ENCODE measurements at regions not wholly inside any gene's neighbourhood (a gene's known extent, or its start where the extent isn't known, plus 50 kb on each side); places are given as distances from the start of the nearest gene placed in this dataset.

- no peak overlapping the region for H3K4me3 ChIP-seq
- no peak overlapping the region for H2AFZ ChIP-seq
- H4K20me1 ChIP-seq (ENCODE audit: insufficient read depth): no peaks in the 10 kb centered on the region
- no peaks in the 10 kb centered on the region for H3K36me3 ChIP-seq (ENCODE audit: low read depth)
- TF ChIP-seq CTCF (conservative IDR thresholded peaks at IDR 0.05): no peak
- no peaks in the 10 kb centered on the region for H3K27me3 ChIP-seq (ENCODE audit: insufficient read depth, low read depth)
- no peaks in the 10 kb centered on the region for H3K79me2 ChIP-seq (ENCODE audit: low read depth)
- ChIA-PET CTCF (no interaction called here), POLR2A (ENCODE audit: unreplicated experiment) (no interaction called here)
- DNase-seq: no peak
- no peaks in the 10 kb centered on the region for H3K4me1 ChIP-seq (replicated peaks; ENCODE audit: insufficient read depth)
- H3K4me2 ChIP-seq: no peak overlapping the region
- no peaks in the 10 kb centered on the region for H3K9me2 ChIP-seq (ENCODE audit: insufficient read depth)
- no peak overlapping the region for H3K27ac ChIP-seq
- H3F3A ChIP-seq (ENCODE audit: insufficient read depth, low read depth): no peaks in the 10 kb centered on the region
- H3K9me3 ChIP-seq (ENCODE audit: insufficient read depth, low read depth): no peaks in the 10 kb centered on the region
- BruUV-seq (replicated peaks): no TSS peak
- intact Hi-C loops (cut with micrococcal nuclease; ENCODE audit: unreplicated experiment): no loop called here
These were observed 568.8 kb upstream of the PCDH15 start for GRCh38 chr10:55369670-55370420.

- CTCF ChIA-PET: no interaction called here
- no TSS peak for BruUV-seq (replicated peaks)
- DNase-seq: no peak
These were observed 567.4 kb upstream of the PCDH15 start for GRCh38 chr10:55368467-55368866.

GRCh38 chr10:55367555-55367954 is 566.5 kb upstream of the PCDH15 start:
- no peaks in the 10 kb centered on the region for H3K4me1 ChIP-seq (replicated peaks; ENCODE audit: insufficient read depth)
- no peak overlapping the region for H3K4me3 ChIP-seq
- no peaks in the 10 kb centered on the region for H3K9me2 ChIP-seq (ENCODE audit: insufficient read depth)
- no peaks in the 10 kb centered on the region for H3K79me2 ChIP-seq (ENCODE audit: low read depth)
- no TSS peak for BruUV-seq (replicated peaks)
- no peaks in the 10 kb centered on the region for H4K20me1 ChIP-seq (ENCODE audit: insufficient read depth)
- intact Hi-C loops (cut with micrococcal nuclease; ENCODE audit: unreplicated experiment): no loop called here
- no peak overlapping the region for H2AFZ ChIP-seq
- no peaks in the 10 kb centered on the region for H3K36me3 ChIP-seq (ENCODE audit: low read depth)
- H3K27ac ChIP-seq: no peak overlapping the region
- no peaks in the 10 kb centered on the region for H3K27me3 ChIP-seq (ENCODE audit: insufficient read depth, low read depth)
- ChIA-PET CTCF (no interaction called here), POLR2A (ENCODE audit: unreplicated experiment) (no interaction called here)
- no peaks in the 10 kb centered on the region for H3F3A ChIP-seq (ENCODE audit: insufficient read depth, low read depth)
- H3K4me2 ChIP-seq: no peak overlapping the region
- TF ChIP-seq CTCF (conservative IDR thresholded peaks at IDR 0.05) (no peak), EZH2 (IDR thresholded peaks at IDR 0.05; ENCODE audit: low read depth) (no peak)
- H3K9me3 ChIP-seq (ENCODE audit: insufficient read depth, low read depth): no peaks in the 10 kb centered on the region
- no peak for DNase-seq

More at GRCh38 chr10:55368467-55368866, 567.4 kb upstream of the PCDH15 start:
- Histone ChIP-seq H4K20me1 (ENCODE audit: insufficient read depth) (no peaks in the 10 kb centered on the region), H3K4me3 (no peak overlapping the region), H3K4me2 (no peak overlapping the region), H3F3A (ENCODE audit: insufficient read depth, low read depth) (no peaks in the 10 kb centered on the region), H3K27ac (no peak overlapping the region), H3K9me3 (ENCODE audit: insufficient read depth, low read depth) (no peaks in the 10 kb centered on the region), H2AFZ (no peak overlapping the region), H3K36me3 (ENCODE audit: low read depth) (no peaks in the 10 kb centered on the region), H3K79me2 (ENCODE audit: low read depth) (no peaks in the 10 kb centered on the region), H3K27me3 (ENCODE audit: insufficient read depth, low read depth) (no peaks in the 10 kb centered on the region), H3K9me2 (ENCODE audit: insufficient read depth) (no peaks in the 10 kb centered on the region), H3K4me1 (replicated peaks; ENCODE audit: insufficient read depth) (no peaks in the 10 kb centered on the region)
- intact Hi-C loops (cut with micrococcal nuclease; ENCODE audit: unreplicated experiment): no loop called here
- POLR2A ChIA-PET (ENCODE audit: unreplicated experiment): no interaction called here
- TF ChIP-seq CTCF (conservative IDR thresholded peaks at IDR 0.05) (no peak), EZH2 (IDR thresholded peaks at IDR 0.05; ENCODE audit: low read depth) (no peak)
